ENCODE measurements at regions not wholly inside any gene's neighbourhood (a gene's known extent, or its start where the extent isn't known, plus 50 kb on each side); places are given as distances from the start of the nearest gene placed in this dataset.

DNA sequence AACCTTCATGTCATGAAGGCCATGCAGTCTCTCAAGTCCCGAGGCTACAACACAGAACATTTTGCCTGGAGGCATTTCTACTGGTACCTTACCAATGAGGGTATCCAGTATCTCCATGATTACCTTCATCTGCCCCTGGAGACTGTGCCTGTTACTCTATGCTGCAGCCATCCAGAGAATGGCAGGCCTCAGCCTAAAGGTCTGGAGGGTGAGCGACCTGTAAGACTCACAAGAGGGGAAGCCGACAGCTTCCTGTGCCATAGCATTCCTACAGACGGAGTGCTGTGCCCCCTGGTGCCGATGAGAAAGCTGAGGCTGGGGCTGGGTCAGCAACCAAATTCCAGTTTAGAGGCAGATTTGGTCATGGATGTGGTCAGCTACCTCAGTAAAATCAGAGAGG, 51.3 kb upstream of the CADPS start:
- Histone ChIP-seq H3K27ac (ENCODE audit: low read length) (no peak overlapping the region), H3K9me3 (replicated peaks; ENCODE audit: control insufficient read depth, low read depth, low read length) (no peaks in the 10 kb centered on the region), H3K36me3 (ENCODE audit: control insufficient read depth, insufficient read depth, low read length) (no peaks in the 10 kb centered on the region), H3K4me3 (ENCODE audit: low read length) (no peak overlapping the region), H3K4me1 (ENCODE audit: control insufficient read depth, insufficient read depth, low read length) (no peaks in the 10 kb centered on the region), H3K27me3 (ENCODE audit: control insufficient read depth, insufficient read depth, low read length) (no peaks in the 10 kb centered on the region)
- WGBS (ENCODE audit: insufficient coverage) = 25% methylated on average over 3 of the region's 5 CpGs
- no peak for DNase-seq

GRCh38 chr3:62928256-62928655, 53.0 kb upstream of the CADPS start:
- H3K27ac ChIP-seq (ENCODE audit: low read length) = no peak overlapping the region
- no peaks in the 10 kb centered on the region for H3K36me3 ChIP-seq (ENCODE audit: control insufficient read depth, insufficient read depth, low read length)
- H3K27me3 ChIP-seq (ENCODE audit: control insufficient read depth, insufficient read depth, low read length) = no peaks in the 10 kb centered on the region
- no peaks in the 10 kb centered on the region for H3K4me1 ChIP-seq (ENCODE audit: control insufficient read depth, insufficient read depth, low read length)
- H3K4me3 ChIP-seq (ENCODE audit: low read length) = no peak overlapping the region
- no peaks in the 10 kb centered on the region for H3K9me3 ChIP-seq (replicated peaks; ENCODE audit: control insufficient read depth, low read depth, low read length)
- WGBS (ENCODE audit: insufficient coverage) = no CpG with 5 or more reads among the region's 1 CpG
- DNase-seq = no peak

- Histone ChIP-seq H3K4me1 (ENCODE audit: control insufficient read depth, insufficient read depth, low read length) (no peaks in the 10 kb centered on the region), H3K27ac (ENCODE audit: low read length) (no peak overlapping the region), H3K36me3 (ENCODE audit: control insufficient read depth, insufficient read depth, low read length) (no peaks in the 10 kb centered on the region), H3K4me3 (ENCODE audit: low read length) (no peak overlapping the region), H3K9me3 (replicated peaks; ENCODE audit: control insufficient read depth, low read depth, low read length) (no peaks in the 10 kb centered on the region), H3K27me3 (ENCODE audit: control insufficient read depth, insufficient read depth, low read length) (no peaks in the 10 kb centered on the region)
- DNase-seq = no peak
These were observed 54.6 kb upstream of the CADPS start for GRCh38 chr3:62929771-62930170.

DNA sequence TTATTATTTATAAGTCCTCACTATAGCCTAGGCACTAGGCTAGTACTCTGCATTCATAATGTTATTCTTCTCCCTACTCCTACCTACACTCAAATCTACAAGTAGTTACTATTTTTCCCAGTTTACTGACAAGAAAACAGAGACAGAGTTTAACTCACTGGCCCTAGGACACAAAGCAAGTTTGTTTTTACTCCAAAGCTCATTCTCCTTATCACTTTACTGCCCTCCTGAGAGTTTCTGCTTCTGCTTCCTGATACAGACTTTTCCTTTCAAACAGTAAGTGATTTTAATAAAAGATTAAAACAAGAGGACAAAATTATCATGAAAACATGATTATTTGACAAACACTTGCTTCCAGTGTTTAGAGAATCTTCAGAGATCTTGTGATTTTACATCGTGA, 60.6 kb upstream of the CADPS start:
- H3K9me3 ChIP-seq (replicated peaks; ENCODE audit: control insufficient read depth, low read depth, low read length) = no peaks in the 10 kb centered on the region
- H3K27ac ChIP-seq (ENCODE audit: low read length) = no peak overlapping the region
- no peak overlapping the region for H3K4me3 ChIP-seq (ENCODE audit: low read length)
- H3K4me1 ChIP-seq (ENCODE audit: control insufficient read depth, insufficient read depth, low read length) = no peaks in the 10 kb centered on the region
- H3K27me3 ChIP-seq (ENCODE audit: control insufficient read depth, insufficient read depth, low read length) = no peaks in the 10 kb centered on the region
- WGBS (ENCODE audit: insufficient coverage) = no CpG with 5 or more reads among the region's 1 CpG
- no peak for DNase-seq
- H3K36me3 ChIP-seq (ENCODE audit: control insufficient read depth, insufficient read depth, low read length) = no peaks in the 10 kb centered on the region

GRCh38 chr3:62936626-62937254, 61.5 kb upstream of the CADPS start:
- Histone ChIP-seq H3K4me1 (ENCODE audit: control insufficient read depth, insufficient read depth, low read length) (no peaks in the 10 kb centered on the region), H3K27me3 (ENCODE audit: control insufficient read depth, insufficient read depth, low read length) (no peaks in the 10 kb centered on the region), H3K27ac (ENCODE audit: low read length) (no peak overlapping the region), H3K9me3 (replicated peaks; ENCODE audit: control insufficient read depth, low read depth, low read length) (no peaks in the 10 kb centered on the region), H3K4me3 (ENCODE audit: low read length) (no peak overlapping the region), H3K36me3 (ENCODE audit: control insufficient read depth, insufficient read depth, low read length) (no peaks in the 10 kb centered on the region)
- WGBS (ENCODE audit: insufficient coverage) = 87% methylated on average over 3 of the region's 5 CpGs
- no peak for DNase-seq

GRCh38 chr3:62938583-62938982, 63.4 kb upstream of the CADPS start:
- Histone ChIP-seq H3K36me3 (ENCODE audit: control insufficient read depth, insufficient read depth, low read length) (no peaks in the 10 kb centered on the region), H3K27ac (ENCODE audit: low read length) (no peak overlapping the region), H3K27me3 (ENCODE audit: control insufficient read depth, insufficient read depth, low read length) (no peaks in the 10 kb centered on the region), H3K4me1 (ENCODE audit: control insufficient read depth, insufficient read depth, low read length) (no peaks in the 10 kb centered on the region), H3K4me3 (ENCODE audit: low read length) (no peak overlapping the region), H3K9me3 (replicated peaks; ENCODE audit: control insufficient read depth, low read depth, low read length) (no peaks in the 10 kb centered on the region)
- no peak for DNase-seq
- 82% methylated on average over 2 of the region's 2 CpGs for WGBS (ENCODE audit: insufficient coverage)

- no peaks in the 10 kb centered on the region for H3K9me3 ChIP-seq (replicated peaks; ENCODE audit: control insufficient read depth, low read depth, low read length)
- H3K4me1 ChIP-seq (ENCODE audit: control insufficient read depth, insufficient read depth, low read length) = no peaks in the 10 kb centered on the region
- 19% methylated on average over 6 of the region's 8 CpGs for WGBS (ENCODE audit: insufficient coverage)
- no peaks in the 10 kb centered on the region for H3K36me3 ChIP-seq (ENCODE audit: control insufficient read depth, insufficient read depth, low read length)
- DNase-seq = no peak
- no peak overlapping the region for H3K27ac ChIP-seq (ENCODE audit: low read length)
- H3K27me3 ChIP-seq (ENCODE audit: control insufficient read depth, insufficient read depth, low read length) = no peaks in the 10 kb centered on the region
- no peak overlapping the region for H3K4me3 ChIP-seq (ENCODE audit: low read length)
These were observed 64.5 kb upstream of the CADPS start for GRCh38 chr3:62939707-62940106.

DNA sequence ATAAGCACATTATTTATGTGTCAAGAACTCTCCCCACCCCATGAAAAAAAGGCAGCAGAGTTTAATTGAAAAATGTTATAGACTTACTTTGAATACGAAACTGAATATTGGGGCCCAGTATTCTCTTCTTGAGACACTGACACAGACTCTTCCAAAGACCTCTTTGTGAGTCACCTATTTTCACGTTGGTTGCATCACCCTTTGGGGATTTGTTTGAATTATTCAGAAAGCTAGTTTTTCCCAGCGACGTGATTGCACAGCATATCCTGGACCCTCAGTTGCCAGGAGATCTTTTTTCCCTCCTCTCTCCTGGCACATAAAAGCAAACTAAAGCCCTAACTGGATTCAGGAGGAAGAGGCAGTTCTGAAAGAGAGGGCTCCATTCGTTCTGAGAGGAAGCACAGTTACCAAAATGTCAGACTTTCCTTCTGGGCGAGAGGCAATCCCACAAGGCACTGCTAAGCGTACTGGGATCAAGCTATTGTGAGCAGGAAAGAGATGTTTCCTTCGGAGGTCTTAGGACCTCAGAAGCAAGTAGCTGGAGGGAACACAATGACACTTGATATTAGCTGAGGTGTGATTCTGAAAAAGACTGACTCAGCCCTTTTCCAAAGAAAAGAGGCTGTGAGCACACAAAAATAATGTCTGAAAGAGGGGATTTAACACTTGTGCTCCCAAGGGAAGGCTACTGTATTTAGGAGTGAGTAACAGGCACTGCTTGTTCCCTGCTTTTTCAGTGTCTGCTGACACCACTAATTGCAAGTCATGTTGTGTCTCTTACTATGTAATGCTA, 65.8 kb upstream of the CADPS start:
- Histone ChIP-seq H3K27me3 (ENCODE audit: control insufficient read depth, insufficient read depth, low read length) (no peaks in the 10 kb centered on the region), H3K27ac (ENCODE audit: low read length) (no peak overlapping the region), H3K9me3 (replicated peaks; ENCODE audit: control insufficient read depth, low read depth, low read length) (no peaks in the 10 kb centered on the region), H3K4me1 (ENCODE audit: control insufficient read depth, insufficient read depth, low read length) (no peaks in the 10 kb centered on the region), H3K4me3 (ENCODE audit: low read length) (no peak overlapping the region), H3K36me3 (ENCODE audit: control insufficient read depth, insufficient read depth, low read length) (no peaks in the 10 kb centered on the region)
- WGBS (ENCODE audit: insufficient coverage) = 16% methylated on average over 3 of the region's 8 CpGs
- no peak for DNase-seq

- 20% methylated on average over 1 of the region's 3 CpGs for WGBS (ENCODE audit: insufficient coverage)
- DNase-seq = no peak
- Histone ChIP-seq H3K9me3 (replicated peaks; ENCODE audit: control insufficient read depth, low read depth, low read length) (no peaks in the 10 kb centered on the region), H3K4me1 (ENCODE audit: control insufficient read depth, insufficient read depth, low read length) (no peaks in the 10 kb centered on the region), H3K27me3 (ENCODE audit: control insufficient read depth, insufficient read depth, low read length) (no peaks in the 10 kb centered on the region), H3K4me3 (ENCODE audit: low read length) (no peak overlapping the region), H3K36me3 (ENCODE audit: control insufficient read depth, insufficient read depth, low read length) (no peaks in the 10 kb centered on the region), H3K27ac (ENCODE audit: low read length) (no peak overlapping the region)
These were observed 67.0 kb upstream of the CADPS start for GRCh38 chr3:62942227-62942626.

- H3K27ac ChIP-seq (ENCODE audit: low read length) = no peak overlapping the region
- no peaks in the 10 kb centered on the region for H3K36me3 ChIP-seq (ENCODE audit: control insufficient read depth, insufficient read depth, low read length)
- no peaks in the 10 kb centered on the region for H3K4me1 ChIP-seq (ENCODE audit: control insufficient read depth, insufficient read depth, low read length)
- no peak for DNase-seq
- no peaks in the 10 kb centered on the region for H3K27me3 ChIP-seq (ENCODE audit: control insufficient read depth, insufficient read depth, low read length)
- no peak overlapping the region for H3K4me3 ChIP-seq (ENCODE audit: low read length)
- H3K9me3 ChIP-seq (replicated peaks; ENCODE audit: control insufficient read depth, low read depth, low read length) = no peaks in the 10 kb centered on the region
These were observed 67.5 kb upstream of the CADPS start for GRCh38 chr3:62942764-62943163.

- DNase-seq = no peak
- H3K9me3 ChIP-seq (replicated peaks; ENCODE audit: control insufficient read depth, low read depth, low read length) = no peaks in the 10 kb centered on the region
- no peaks in the 10 kb centered on the region for H3K4me1 ChIP-seq (ENCODE audit: control insufficient read depth, insufficient read depth, low read length)
- no peaks in the 10 kb centered on the region for H3K27me3 ChIP-seq (ENCODE audit: control insufficient read depth, insufficient read depth, low read length)
- no peaks in the 10 kb centered on the region for H3K36me3 ChIP-seq (ENCODE audit: control insufficient read depth, insufficient read depth, low read length)
- no peak overlapping the region for H3K27ac ChIP-seq (ENCODE audit: low read length)
- WGBS (ENCODE audit: insufficient coverage) = 90% methylated on average over 2 of the region's 4 CpGs
- H3K4me3 ChIP-seq (ENCODE audit: low read length) = no peak overlapping the region
These were observed 73.7 kb upstream of the CADPS start for GRCh38 chr3:62948921-62949320.

Data from muscle of leg (tissue), 3 donors.